H1 (cell line): ENCODE measurements at regions not wholly inside any gene's neighbourhood (a gene's known extent, or its start where the extent isn't known, plus 50 kb on each side); places are given as distances from the start of the nearest gene placed in this dataset.

Source experiments
- CBX8 ChIP-seq: fragments of 300-800, 300-1000 bp; sonication (generic); IDR thresholded peaks from 2 replicates; pipeline ENCODE4 v1.7.1; 2016; ENCODE audit warnings: low read depth, low read length, borderline replicate concordance

DNA sequence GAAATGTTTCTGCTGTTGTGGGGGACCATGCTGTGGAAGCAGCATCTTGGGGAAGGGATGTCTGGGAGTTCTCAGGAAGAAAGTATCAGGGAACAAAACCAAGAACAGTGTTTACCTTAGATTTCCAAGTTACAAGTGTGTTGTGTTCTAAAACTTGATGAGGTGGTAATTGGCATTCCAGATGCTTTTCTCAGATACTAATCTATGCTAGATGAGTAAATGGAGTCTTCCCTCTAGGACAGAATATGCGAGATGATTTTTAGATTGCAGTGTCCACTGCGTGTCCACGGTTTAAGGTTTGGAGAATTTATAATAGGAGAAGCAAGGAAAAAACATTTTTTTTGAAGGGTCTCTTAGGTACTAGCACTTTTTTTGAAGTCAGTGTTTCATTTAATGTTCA is 436.5 kb downstream of the PCNX1 start (continued):
- no peak for TF ChIP-seq CBX8
- TF ChIP-seq, all 59 proteins: peak for 0
